Smooth muscle cell (in vitro differentiated cells): ENCODE measurements at regions not wholly inside any gene's neighbourhood (a gene's known extent, or its start where the extent isn't known, plus 50 kb on each side); places are given as distances from the start of the nearest gene placed in this dataset.

ENCODE experiments used
- DNase-seq: peaks from one replicate; lab custom pipeline; 2025; ENCODE audit not compliant: unreplicated experiment; lab: John Stamatoyannopoulos, UW
- H2AFZ ChIP-seq: fragments of 200-600 bp; sonication (generic); 2 replicates; pipeline ENCODE4 v1.6.0; 2016; ENCODE audit warnings: antibody characterized with exemption, low read depth, mild to moderate bottlenecking
- H3F3A ChIP-seq: fragments of 200-600 bp; sonication (generic); 2 replicates; pipeline ENCODE4 v1.6.0; 2017; ENCODE audit warnings: antibody characterized with exemption, low read depth
- H3K27ac ChIP-seq: fragments of 200-600 bp; sonication (generic); 2 replicates; pipeline ENCODE4 v1.5.1; 2016; ENCODE audit warnings: low read depth, mild to moderate bottlenecking
- H3K27me3 ChIP-seq: fragments of 200-600 bp; sonication (generic); 2 replicates; pipeline ENCODE4 v1.6.1; 2016; ENCODE audit warnings: low read depth, mild to moderate bottlenecking
- H3K36me3 ChIP-seq: fragments of 200-600 bp; sonication (generic); 2 replicates; pipeline ENCODE4 v1.5.1; 2016; ENCODE audit warnings: low read depth
- H3K4me1 ChIP-seq: fragments of 200-600 bp; sonication (generic); 2 replicates; pipeline ENCODE4 v1.5.1; 2016; ENCODE audit warnings: low read depth
- H3K4me2 ChIP-seq: fragments of 200-600 bp; sonication (generic); 2 replicates; pipeline ENCODE4 v1.6.0; 2016; ENCODE audit warnings: mild to moderate bottlenecking
- H3K4me3 ChIP-seq: fragments of 200-600 bp; sonication (generic); 2 replicates; pipeline ENCODE4 v1.5.1; 2016; ENCODE audit warnings: mild to moderate bottlenecking
- H3K79me2 ChIP-seq: fragments of 200-600 bp; sonication (generic); 2 replicates; pipeline ENCODE4 v1.6.0; 2016; ENCODE audit warnings: low read depth, mild to moderate bottlenecking
- H3K9ac ChIP-seq: fragments of 200-600 bp; sonication (generic); 2 replicates; pipeline ENCODE4 v1.6.0; 2016; ENCODE audit warnings: low read depth
- H3K9me3 ChIP-seq: fragments of 200-600 bp; sonication (generic); replicated peaks from 2 replicates; pipeline ENCODE4 v1.5.1; 2016; ENCODE audit warnings: low read depth
- H4K20me1 ChIP-seq: fragments of 200-600 bp; sonication (generic); 2 replicates; pipeline ENCODE4 v1.6.0; 2016; ENCODE audit warnings: low read depth
- WGBS: methylation state at CpG from one replicate; pipeline ENCODE4 v1.1.7; 2016; ENCODE audit warnings: low lambda C conversion rate; 5-methylcytosine and 5-hydroxymethylcytosine counted together
- TF ChIP-seq, protein P1 (sequence below): fragments of 200-600 bp; sonication (generic); IDR thresholded peaks from 2 replicates; pipeline ENCODE4 v1.5.1; 2017; ENCODE audit warnings: borderline replicate concordance, mild to moderate bottlenecking, antibody characterized with exemption; ENCODE audit not compliant: insufficient read depth, poor library complexity, severe bottlenecking

- Histone ChIP-seq H4K20me1 (no peaks in the 10 kb centered on the region), H3K79me2 (no peaks in the 10 kb centered on the region), H2AFZ (no peak overlapping the region)
Measured at GRCh38 chr2:207241198-207241597, 75.5 kb upstream of the KLF7 start.

GRCh38 chr2:207243601-207244000 is 77.9 kb upstream of the KLF7 start:
- H3K9me3 ChIP-seq: no peaks in the 10 kb centered on the region
- H2AFZ ChIP-seq: no peak overlapping the region
- no peak overlapping the region for H3K4me3 ChIP-seq
- no peak overlapping the region for H3K27ac ChIP-seq
- no peaks in the 10 kb centered on the region for H3K36me3 ChIP-seq
- no peaks in the 10 kb centered on the region for H3K79me2 ChIP-seq
- TF ChIP-seq, protein P1, sequence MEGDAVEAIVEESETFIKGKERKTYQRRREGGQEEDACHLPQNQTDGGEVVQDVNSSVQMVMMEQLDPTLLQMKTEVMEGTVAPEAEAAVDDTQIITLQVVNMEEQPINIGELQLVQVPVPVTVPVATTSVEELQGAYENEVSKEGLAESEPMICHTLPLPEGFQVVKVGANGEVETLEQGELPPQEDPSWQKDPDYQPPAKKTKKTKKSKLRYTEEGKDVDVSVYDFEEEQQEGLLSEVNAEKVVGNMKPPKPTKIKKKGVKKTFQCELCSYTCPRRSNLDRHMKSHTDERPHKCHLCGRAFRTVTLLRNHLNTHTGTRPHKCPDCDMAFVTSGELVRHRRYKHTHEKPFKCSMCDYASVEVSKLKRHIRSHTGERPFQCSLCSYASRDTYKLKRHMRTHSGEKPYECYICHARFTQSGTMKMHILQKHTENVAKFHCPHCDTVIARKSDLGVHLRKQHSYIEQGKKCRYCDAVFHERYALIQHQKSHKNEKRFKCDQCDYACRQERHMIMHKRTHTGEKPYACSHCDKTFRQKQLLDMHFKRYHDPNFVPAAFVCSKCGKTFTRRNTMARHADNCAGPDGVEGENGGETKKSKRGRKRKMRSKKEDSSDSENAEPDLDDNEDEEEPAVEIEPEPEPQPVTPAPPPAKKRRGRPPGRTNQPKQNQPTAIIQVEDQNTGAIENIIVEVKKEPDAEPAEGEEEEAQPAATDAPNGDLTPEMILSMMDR: no peak
- H4K20me1 ChIP-seq: no peaks in the 10 kb centered on the region
- peaks cover 4% of the 10 kb centered on the region for H3F3A ChIP-seq
- no peak overlapping the region for H3K9ac ChIP-seq
- H3K27me3 ChIP-seq: no peaks in the 10 kb centered on the region
- peaks cover 6% of the 10 kb centered on the region for H3K4me1 ChIP-seq
- WGBS: 100% methylated on average over 1 of the region's 1 CpG
- DNase-seq: no peak
- H3K4me2 ChIP-seq: no peak overlapping the region

More at GRCh38 chr2:207241198-207241597, 75.5 kb upstream of the KLF7 start:
- H3K9ac ChIP-seq: no peak overlapping the region
- no peaks in the 10 kb centered on the region for H3K36me3 ChIP-seq
- 83% methylated on average over 3 of the region's 3 CpGs for WGBS
- TF ChIP-seq, protein P1: no peak
- no peaks in the 10 kb centered on the region for H3K27me3 ChIP-seq
- no peak for DNase-seq
- H3K9me3 ChIP-seq: no peaks in the 10 kb centered on the region
- peaks cover 6% of the 10 kb centered on the region for H3K4me1 ChIP-seq
- no peak overlapping the region for H3K27ac ChIP-seq
- peaks cover 6% of the 10 kb centered on the region for H3F3A ChIP-seq
- H3K4me2 ChIP-seq: no peak overlapping the region
- no peak overlapping the region for H3K4me3 ChIP-seq

DNA sequence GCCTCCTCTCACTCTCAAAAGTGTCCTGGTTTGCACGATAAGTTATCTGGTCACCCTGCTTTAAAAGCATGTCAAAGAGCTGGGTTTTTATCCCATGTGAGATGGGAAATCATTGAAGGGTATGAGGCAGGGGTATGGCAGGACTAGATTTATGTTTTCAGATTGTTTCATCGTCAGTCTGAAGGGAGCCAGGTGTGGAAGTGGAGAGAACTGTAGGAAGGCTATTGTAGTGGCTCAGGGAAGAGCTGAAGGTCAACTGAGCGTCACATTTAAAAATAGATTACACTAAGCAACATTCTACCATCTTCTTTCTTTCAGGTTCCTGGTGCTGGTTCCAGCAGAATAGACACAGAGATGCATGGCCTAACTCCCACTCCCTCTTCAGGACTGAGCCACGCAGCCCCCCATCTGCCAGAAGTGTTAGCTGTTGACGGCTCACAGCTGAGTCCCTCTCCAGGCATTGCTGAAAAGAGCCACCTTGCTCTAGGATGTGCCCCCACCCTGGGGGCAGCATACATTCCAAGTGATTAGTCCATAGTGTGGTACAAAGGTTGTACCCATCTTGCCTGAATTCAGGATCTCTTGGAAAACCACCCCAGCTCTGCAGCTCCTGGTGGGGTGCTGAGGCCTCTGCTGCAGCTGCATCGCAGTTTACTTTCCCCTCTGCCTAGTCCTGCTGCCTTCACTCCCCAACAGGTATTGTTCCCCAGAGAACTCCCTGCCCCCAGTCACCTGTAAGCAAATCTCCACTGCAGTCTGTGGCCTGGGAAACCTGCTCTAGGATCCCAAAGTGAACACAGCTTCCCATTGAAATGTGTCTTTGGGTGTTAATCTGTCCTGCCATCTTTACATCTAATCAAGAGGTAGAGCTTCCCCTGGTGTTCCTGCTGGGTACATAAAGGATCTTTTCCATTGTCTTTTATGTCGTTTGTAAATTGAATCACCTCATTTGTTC is 79.5 kb upstream of the KLF7 start:
- H3K9ac ChIP-seq: no peak overlapping the region
- H3K79me2 ChIP-seq: no peaks in the 10 kb centered on the region
- H3K4me1 ChIP-seq: no peaks in the 10 kb centered on the region
- H3K27ac ChIP-seq: no peak overlapping the region
- H3K9me3 ChIP-seq: no peaks in the 10 kb centered on the region
- no peak overlapping the region for H2AFZ ChIP-seq
- no peak for DNase-seq
- H4K20me1 ChIP-seq: no peaks in the 10 kb centered on the region
- 82% methylated on average over 7 of the region's 7 CpGs for WGBS
- no peaks in the 10 kb centered on the region for H3F3A ChIP-seq
- no peak overlapping the region for H3K4me2 ChIP-seq
- no peak overlapping the region for H3K4me3 ChIP-seq
- H3K36me3 ChIP-seq: no peaks in the 10 kb centered on the region
- H3K27me3 ChIP-seq: no peaks in the 10 kb centered on the region
- TF ChIP-seq, protein P1: no peak
